HT1080 (cell line): ENCODE measurements at regions not wholly inside any gene's neighbourhood (a gene's known extent, or its start where the extent isn't known, plus 50 kb on each side); places are given as distances from the start of the nearest gene placed in this dataset.
"Not testable (repeated sequence)": the region's sequence is repeated elsewhere in the genome, so short reads cannot be mapped to it uniquely, and the experiment has no call there.

Experiments
- DNase-seq: peaks from one replicate; pipeline ENCODE4 v3.0.0-alpha.2; 2015; ENCODE audit warnings: low read depth

GRCh38 chr11:80722629-80723028 lies 1281.8 kb upstream of the TENM4 start:
- DNase-seq, result peak; percentile 18

DNA sequence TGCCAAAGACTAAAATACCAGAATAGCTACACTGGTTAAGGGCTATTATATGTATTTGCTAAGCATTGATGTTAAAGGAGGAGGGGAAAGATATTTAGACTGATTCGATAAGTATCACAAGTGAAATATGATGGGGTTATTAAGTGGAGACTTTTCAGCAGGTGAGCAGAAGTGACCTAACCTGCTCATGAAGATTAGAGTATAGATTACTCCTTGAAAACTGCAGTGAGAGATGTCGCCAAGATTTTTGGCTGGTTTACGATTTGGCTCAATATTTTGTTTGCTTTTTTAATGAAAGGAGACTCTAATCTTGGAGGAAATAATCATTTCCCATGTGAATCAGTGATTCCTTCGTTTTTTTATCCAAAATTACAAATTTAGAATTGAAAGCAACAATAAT lies 1279.5 kb upstream of the TENM4 start:
- DNase-seq, result no peak

- DNase-seq, result no peak
These were observed 1278.4 kb upstream of the TENM4 start for GRCh38 chr11:80719292-80719646.

- DNase-seq, result no peak
These were observed 1277.9 kb upstream of the TENM4 start for GRCh38 chr11:80718611-80719291.

DNA sequence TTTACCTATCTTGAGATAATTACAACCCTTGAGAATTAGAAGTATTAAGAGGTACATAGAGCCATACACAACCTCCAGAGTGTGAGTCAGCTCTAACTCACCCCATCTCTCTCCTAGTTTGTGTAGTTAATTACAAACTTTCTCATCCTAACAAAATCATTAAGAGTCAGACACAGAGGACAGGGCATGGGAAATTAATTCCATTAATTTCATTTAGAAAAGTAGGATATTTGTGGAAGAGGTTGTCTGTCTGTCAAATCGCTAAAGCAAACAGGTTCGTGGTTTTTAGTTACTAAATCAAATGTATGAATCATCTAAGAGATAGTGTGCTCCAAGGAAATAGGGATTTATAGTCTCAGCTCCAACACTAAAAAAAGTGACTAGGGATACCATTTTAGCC lies 1261.4 kb upstream of the TENM4 start:
- DNase-seq, result peak; percentile 54

GRCh38 chr11:80700386-80700785 lies 1259.6 kb upstream of the TENM4 start:
- DNase-seq, result no peak

DNA sequence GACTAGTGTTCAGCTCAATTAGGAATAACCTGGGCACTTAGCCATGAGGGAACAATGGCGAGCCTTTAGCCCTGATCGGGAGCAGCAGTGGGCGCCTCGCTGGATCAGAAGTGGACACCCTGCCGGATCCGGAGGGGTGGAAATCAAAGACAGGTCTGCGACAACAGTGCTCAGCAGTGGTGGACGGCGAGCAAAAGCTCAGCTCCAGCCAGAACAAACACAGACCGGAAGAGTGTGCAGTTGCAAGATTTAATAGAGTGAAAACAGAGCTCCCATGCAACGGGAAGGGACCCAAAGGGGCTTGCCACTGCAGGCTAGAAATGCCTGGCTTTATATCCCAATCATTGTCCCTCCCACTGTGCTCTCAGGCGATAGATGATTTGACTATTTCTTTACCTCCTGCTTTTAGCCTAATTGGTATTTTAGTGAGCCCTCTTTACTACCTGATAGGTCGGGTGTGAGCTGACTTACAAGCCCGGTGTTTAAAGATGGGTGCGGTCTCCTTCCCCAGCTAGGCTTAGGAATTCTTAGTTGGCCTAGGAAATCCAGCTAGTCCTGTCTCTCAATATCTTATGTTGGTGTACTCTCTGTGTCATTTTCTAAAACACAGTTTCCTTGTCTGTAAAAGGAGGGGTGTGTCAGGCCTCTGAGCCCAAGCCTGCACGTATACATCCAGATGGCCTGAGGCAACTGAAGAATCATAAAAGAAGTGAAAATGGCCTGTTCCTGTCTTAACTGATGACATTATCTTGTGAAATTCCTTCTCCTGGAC lies 1258.8 kb upstream of the TENM4 start:
- DNase-seq, result not testable (repeated sequence)

GRCh38 chr11:80698637-80699036 lies 1257.8 kb upstream of the TENM4 start:
- no peak for DNase-seq

DNA sequence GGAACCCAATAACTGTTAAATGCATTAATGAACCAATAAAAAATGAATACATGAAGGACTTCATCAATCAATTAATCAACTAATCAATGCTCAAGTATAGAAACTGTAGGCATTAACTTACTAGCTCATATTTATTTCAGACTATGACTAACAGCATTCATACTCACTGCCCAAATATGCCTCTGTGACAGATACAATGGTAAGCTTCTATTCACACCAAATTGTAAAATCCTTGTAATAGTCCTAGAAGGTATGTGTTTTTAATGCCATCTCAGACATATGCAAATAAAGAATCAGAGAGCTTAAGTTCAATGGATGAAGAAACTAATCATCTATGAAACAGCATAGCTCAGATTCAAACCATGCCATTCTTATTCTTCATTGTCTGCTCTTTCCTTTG lies 1253.6 kb upstream of the TENM4 start:
- no peak for DNase-seq

- DNase-seq, result no peak
These were observed 1247.1 kb upstream of the TENM4 start for GRCh38 chr11:80687941-80688340.

DNA sequence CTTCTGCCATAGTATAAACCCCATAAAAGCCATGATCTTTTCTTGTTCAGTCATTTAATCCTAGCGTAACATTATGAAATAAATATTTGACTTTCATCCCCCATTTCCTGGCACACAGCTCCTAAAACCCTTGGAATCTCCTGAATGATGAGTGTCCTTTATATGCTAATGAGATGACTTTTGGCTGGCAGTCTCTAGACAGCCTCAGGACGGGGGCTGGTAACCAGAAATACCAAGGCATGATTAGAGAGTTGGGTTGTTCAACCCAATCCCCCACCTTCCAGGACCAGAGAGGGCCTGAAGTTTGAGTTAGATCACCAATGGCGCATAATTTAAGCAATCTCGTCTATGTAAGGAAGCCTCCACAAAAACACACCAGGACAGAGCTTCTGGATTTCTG lies 1246.1 kb upstream of the TENM4 start:
- DNase-seq, result no peak

DNA sequence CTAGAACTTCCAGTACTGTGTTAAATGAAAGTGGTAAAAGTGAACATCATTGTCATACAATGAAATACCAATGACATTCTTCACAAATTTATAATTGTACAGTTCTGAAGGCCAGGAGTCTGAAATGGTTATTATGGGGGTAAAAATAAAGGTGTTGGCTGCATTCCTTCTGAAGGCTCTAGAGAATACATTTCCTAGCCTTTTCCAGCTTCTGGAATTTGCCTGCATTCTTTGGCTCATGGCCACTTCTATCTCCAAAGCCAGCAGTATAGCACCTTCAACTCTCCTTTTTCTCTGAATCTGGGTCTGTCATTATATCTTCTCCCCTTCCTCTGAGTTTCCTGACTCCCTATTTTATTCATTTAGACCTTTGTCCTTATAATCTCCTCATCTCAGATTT lies 1232.7 kb upstream of the TENM4 start:
- no peak for DNase-seq

- no peak for DNase-seq
These were observed 1228.8 kb upstream of the TENM4 start for GRCh38 chr11:80669620-80670019.

DNA sequence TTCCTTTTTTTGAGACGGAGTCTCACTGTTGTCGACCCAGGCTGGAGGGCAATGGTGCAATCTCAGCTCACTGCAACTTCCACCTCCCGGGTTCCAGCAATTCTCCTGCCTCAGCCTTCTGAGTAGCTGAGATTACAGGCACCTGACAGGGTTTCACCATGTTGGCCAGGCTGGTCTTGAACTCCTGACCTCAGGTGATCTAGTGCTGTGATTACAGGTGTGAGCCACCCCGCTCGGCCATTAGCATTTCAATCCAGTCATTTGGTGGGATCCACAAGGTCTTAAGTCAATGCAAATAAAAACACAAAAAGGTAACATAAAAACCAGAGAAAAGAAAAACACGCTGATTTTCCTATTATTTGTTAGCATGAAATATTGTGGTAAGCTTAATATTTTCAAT lies 1227.2 kb upstream of the TENM4 start:
- no peak for DNase-seq

DNA sequence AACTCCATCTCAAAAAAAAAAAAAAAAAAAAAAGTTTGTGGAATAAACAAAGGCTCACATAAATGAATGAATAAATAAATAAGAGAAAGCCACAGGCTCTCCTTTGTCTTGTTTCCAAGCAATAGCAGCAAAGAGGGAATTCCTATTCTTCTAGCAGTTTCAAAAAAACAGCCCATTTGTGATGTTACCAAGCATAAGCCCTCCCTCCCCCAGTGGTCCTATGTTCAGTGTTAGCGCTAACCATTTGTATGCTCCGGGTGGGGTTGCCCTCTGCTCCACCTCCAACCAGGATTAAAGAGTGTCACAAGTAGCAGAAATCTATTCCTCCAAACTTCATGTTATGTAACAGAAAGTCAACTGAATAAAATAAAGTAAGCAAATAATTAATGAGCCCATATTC lies 1215.0 kb upstream of the TENM4 start:
- no peak for DNase-seq

DNA sequence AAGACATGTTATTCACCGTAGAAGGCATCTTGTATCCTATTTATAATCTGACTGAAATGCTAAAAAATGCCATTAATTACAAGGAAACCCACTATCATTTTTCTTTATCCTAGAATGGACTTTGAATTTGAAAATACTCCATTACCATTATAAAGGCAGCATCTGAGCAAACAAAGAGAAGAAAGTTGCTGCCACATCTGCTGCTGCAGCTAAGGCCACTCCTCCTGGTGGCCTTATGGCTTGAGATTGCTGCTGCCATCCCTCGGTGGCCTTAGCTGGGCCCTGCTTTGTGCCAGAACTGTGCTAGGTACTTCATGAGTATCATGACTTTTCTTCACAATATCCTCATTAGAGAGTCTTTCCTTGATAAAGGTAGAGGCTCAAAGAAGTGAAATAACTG lies 1210.1 kb upstream of the TENM4 start:
- DNase-seq, result no peak

GRCh38 chr11:80649186-80649585 lies 1208.4 kb upstream of the TENM4 start:
- DNase-seq, result no peak

- DNase-seq, result peak; percentile 44
These were observed 1197.5 kb upstream of the TENM4 start for GRCh38 chr11:80638296-80638695.

- DNase-seq, result no peak
These were observed 1196.7 kb upstream of the TENM4 start for GRCh38 chr11:80637571-80637970.

- no peak for DNase-seq
These were observed 1196.2 kb upstream of the TENM4 start for GRCh38 chr11:80636999-80637398.

GRCh38 chr11:80635178-80635577 lies 1194.3 kb upstream of the TENM4 start:
- DNase-seq, result no peak

DNA sequence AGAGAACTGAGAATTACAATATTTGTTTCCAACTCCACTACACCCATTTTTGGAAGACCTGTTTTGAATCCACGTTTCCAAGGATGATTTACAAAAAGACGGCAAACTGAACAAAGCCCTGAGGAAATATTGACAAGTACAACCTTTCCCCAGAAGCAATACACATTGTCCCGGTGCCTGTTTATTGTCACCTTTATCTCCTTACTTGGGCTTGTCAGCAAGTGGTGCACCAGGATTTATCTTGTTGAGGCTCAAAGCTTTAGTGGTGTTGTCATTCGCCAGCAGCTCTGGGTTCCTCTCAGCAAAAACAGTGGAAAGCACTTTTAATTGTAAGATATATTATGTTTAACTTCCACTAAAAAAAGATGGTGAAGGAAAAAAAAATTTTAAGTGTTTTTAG lies 1191.9 kb upstream of the TENM4 start:
- DNase-seq, result no peak

GRCh38 chr11:80632156-80632555 lies 1191.3 kb upstream of the TENM4 start:
- DNase-seq, result no peak
